ENCODE measurements at regions not wholly inside any gene's neighbourhood (a gene's known extent, or its start where the extent isn't known, plus 50 kb on each side); places are given as distances from the start of the nearest gene placed in this dataset.

GRCh38 chr10:43815181-43815885 lies 166.7 kb upstream of the ZNF32 start:
- TF ChIP-seq FOXJ3 (CRISPR knock-in tag; IDR thresholded peaks at IDR 0.05) = no peak
- no peak for TF ChIP-seq POLR2AphosphoS5 (IDR thresholded peaks at IDR 0.05; ENCODE audit: low read depth, low read length)
- TF ChIP-seq CTCF (IDR thresholded peaks at IDR 0.05) = no peak
- TF ChIP-seq MAX (IDR thresholded peaks at IDR 0.05; ENCODE audit: low read depth) = no peak
- no peak for TF ChIP-seq SMC3 (IDR thresholded peaks at IDR 0.05; ENCODE audit: low read depth, low read length)
- TF ChIP-seq FOXM1 (IDR thresholded peaks at IDR 0.05; ENCODE audit: low read depth) = no peak
- TF ChIP-seq ZBTB33 (IDR thresholded peaks at IDR 0.05; ENCODE audit: borderline replicate concordance, low read depth) = no peak
- no peak for TF ChIP-seq GABPA (IDR thresholded peaks at IDR 0.05; ENCODE audit: low read depth)
- no peak for TF ChIP-seq RCOR1 (IDR thresholded peaks at IDR 0.05; ENCODE audit: low read length)
- no peak for TF ChIP-seq CHD2 (IDR thresholded peaks at IDR 0.05; ENCODE audit: low read length, partially characterized antibody)
- no peak for TF ChIP-seq RFX5 (IDR thresholded peaks at IDR 0.05; ENCODE audit: low read length)
- TF ChIP-seq SIN3A (IDR thresholded peaks at IDR 0.05; ENCODE audit: borderline replicate concordance, low read depth, low read length) = no peak
- no peak for TF ChIP-seq YY1 (IDR thresholded peaks at IDR 0.05; ENCODE audit: low read depth)
- no peak for TF ChIP-seq TCF12 (IDR thresholded peaks at IDR 0.05)
